HL-60 (cell line): ENCODE measurements at regions not wholly inside any gene's neighbourhood (a gene's known extent, or its start where the extent isn't known, plus 50 kb on each side); places are given as distances from the start of the nearest gene placed in this dataset.

Experiments
- DNase-seq, 2 experiments: peaks; one replicate each; pipeline ENCODE4 v3.0.0-alpha.2; 2010 to 2020; ENCODE audit warnings: low read depth in 1 of 2, low spot score in 1 of 2
- H3K27ac ChIP-seq: fragments of 250-450 bp; sonication (Bioruptor Pico); replicated peaks from 2 replicates; pipeline ENCODE4 v1.5.1; 2020; ENCODE audit warnings: mild to moderate bottlenecking, moderate library complexity
- H3K27me3 ChIP-seq: fragments of 250-450 bp; sonication (Bioruptor Pico); 2 replicates; pipeline ENCODE4 v1.5.1; 2021; ENCODE audit warnings: mild to moderate bottlenecking, moderate library complexity; ENCODE audit not compliant: insufficient read depth, poor library complexity, severe bottlenecking
- H3K4me3 ChIP-seq: replicated peaks from 2 replicates; pipeline ENCODE4 v1.5.1; 2011; ENCODE audit warnings: mild to moderate bottlenecking, control low read depth, low read length; ENCODE audit not compliant: insufficient read depth
- GABPA ChIP-seq: IDR thresholded peaks from 2 replicates; pipeline ENCODE4 v1.6.1; 2012; ENCODE audit warnings: low read depth
- POLR2AphosphoS5 ChIP-seq: IDR thresholded peaks from 2 replicates; pipeline ENCODE4 v1.6.1; 2012; ENCODE audit warnings: low read depth
- SPI1 ChIP-seq: IDR thresholded peaks from 2 replicates; pipeline ENCODE4 v1.6.1; 2012; ENCODE audit warnings: low read depth, mild to moderate bottlenecking, borderline replicate concordance
- TF ChIP-seq, protein P1 (sequence below): IDR thresholded peaks from one replicate; pipeline ENCODE4 v1.5.1; 2011; ENCODE audit warnings: low read length, control low read depth, inconsistent platforms; ENCODE audit not compliant: insufficient read depth
- TF ChIP-seq, protein P2 (sequence below): IDR thresholded peaks from 2 replicates; pipeline ENCODE4 v1.6.1; 2012; ENCODE audit warnings: low read depth; ENCODE audit not compliant: insufficient replicate concordance

DNA sequence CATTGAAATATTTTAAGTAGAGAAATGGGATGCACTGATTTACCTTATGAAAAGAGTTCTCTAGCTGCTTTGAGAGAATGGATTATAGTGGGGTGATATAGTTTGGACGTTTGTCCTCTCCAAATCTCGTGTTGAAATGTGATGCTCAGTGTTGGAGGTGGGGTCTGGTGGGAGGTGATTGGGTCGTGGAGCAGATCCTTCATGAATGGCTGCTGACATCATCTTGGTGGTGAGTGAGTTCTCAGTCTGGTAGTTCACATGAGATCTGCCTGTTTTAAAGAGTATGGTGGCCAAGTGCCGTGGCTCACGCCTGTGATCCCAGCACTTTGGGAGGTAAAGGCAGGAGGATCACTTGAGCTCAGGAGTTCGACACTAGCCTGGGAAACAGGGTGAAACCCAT, 58.7 kb upstream of the SH3RF3 start:
- no peak overlapping the region for H3K27ac ChIP-seq
- no peaks in the 10 kb centered on the region for H3K27me3 ChIP-seq
- no peak overlapping the region for H3K4me3 ChIP-seq
- TF ChIP-seq GABPA, result no peak
- TF ChIP-seq SPI1, result no peak
- TF ChIP-seq POLR2AphosphoS5, result no peak
- TF ChIP-seq, protein P1, sequence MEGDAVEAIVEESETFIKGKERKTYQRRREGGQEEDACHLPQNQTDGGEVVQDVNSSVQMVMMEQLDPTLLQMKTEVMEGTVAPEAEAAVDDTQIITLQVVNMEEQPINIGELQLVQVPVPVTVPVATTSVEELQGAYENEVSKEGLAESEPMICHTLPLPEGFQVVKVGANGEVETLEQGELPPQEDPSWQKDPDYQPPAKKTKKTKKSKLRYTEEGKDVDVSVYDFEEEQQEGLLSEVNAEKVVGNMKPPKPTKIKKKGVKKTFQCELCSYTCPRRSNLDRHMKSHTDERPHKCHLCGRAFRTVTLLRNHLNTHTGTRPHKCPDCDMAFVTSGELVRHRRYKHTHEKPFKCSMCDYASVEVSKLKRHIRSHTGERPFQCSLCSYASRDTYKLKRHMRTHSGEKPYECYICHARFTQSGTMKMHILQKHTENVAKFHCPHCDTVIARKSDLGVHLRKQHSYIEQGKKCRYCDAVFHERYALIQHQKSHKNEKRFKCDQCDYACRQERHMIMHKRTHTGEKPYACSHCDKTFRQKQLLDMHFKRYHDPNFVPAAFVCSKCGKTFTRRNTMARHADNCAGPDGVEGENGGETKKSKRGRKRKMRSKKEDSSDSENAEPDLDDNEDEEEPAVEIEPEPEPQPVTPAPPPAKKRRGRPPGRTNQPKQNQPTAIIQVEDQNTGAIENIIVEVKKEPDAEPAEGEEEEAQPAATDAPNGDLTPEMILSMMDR, result no peak
- TF ChIP-seq, protein P2, sequence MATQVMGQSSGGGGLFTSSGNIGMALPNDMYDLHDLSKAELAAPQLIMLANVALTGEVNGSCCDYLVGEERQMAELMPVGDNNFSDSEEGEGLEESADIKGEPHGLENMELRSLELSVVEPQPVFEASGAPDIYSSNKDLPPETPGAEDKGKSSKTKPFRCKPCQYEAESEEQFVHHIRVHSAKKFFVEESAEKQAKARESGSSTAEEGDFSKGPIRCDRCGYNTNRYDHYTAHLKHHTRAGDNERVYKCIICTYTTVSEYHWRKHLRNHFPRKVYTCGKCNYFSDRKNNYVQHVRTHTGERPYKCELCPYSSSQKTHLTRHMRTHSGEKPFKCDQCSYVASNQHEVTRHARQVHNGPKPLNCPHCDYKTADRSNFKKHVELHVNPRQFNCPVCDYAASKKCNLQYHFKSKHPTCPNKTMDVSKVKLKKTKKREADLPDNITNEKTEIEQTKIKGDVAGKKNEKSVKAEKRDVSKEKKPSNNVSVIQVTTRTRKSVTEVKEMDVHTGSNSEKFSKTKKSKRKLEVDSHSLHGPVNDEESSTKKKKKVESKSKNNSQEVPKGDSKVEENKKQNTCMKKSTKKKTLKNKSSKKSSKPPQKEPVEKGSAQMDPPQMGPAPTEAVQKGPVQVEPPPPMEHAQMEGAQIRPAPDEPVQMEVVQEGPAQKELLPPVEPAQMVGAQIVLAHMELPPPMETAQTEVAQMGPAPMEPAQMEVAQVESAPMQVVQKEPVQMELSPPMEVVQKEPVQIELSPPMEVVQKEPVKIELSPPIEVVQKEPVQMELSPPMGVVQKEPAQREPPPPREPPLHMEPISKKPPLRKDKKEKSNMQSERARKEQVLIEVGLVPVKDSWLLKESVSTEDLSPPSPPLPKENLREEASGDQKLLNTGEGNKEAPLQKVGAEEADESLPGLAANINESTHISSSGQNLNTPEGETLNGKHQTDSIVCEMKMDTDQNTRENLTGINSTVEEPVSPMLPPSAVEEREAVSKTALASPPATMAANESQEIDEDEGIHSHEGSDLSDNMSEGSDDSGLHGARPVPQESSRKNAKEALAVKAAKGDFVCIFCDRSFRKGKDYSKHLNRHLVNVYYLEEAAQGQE, result no peak
- no peak for DNase-seq

- Histone ChIP-seq H3K27me3 (no peaks in the 10 kb centered on the region), H3K27ac (no peak overlapping the region), H3K4me3 (no peak overlapping the region)
- TF ChIP-seq SPI1 (no peak), POLR2AphosphoS5 (no peak), GABPA (no peak)
- TF ChIP-seq, protein P1, result no peak
- TF ChIP-seq, protein P2, result no peak
- no peak for DNase-seq
Measured at GRCh38 chr2:109069331-109070194, 59.4 kb upstream of the SH3RF3 start.

- Histone ChIP-seq H3K4me3 (no peak overlapping the region), H3K27ac (no peak overlapping the region), H3K27me3 (no peaks in the 10 kb centered on the region)
- DNase-seq, result no peak
- TF ChIP-seq, protein P2, result no peak
- TF ChIP-seq SPI1 (no peak), GABPA (no peak), POLR2AphosphoS5 (no peak)
- TF ChIP-seq, protein P1, result no peak
Measured at GRCh38 chr2:109068811-109069210, 60.2 kb upstream of the SH3RF3 start.
